Panc1 (cell line): ENCODE measurements at regions not wholly inside any gene's neighbourhood (a gene's known extent, or its start where the extent isn't known, plus 50 kb on each side); places are given as distances from the start of the nearest gene placed in this dataset.

Source experiments
- ATAC-seq: fragments of 200-7000 bp; cut with Tn5 transposase; 2 replicates; pipeline ENCODE4 v1.9.1; 2020; ENCODE audit warnings: mild to moderate bottlenecking, moderate library complexity
- BruUV-seq: library from RNA; stranded (reverse); fragments of 400-500 nt; replicated peaks from 2 replicates; lab custom pipeline; 2021; lab: Mats Ljungman, UMichigan
- CTCF ChIA-PET: fragments of 300-600 bp; sonication (Branson Sonifier 250); formaldehyde crosslinking; loops from one replicate; lab custom pipeline; 2022; ENCODE audit warnings: antibody characterized with exemption; lab: Charles Lee
- POLR2A ChIA-PET: fragments of 300-600 bp; sonication (Branson Sonifier 250); formaldehyde crosslinking; loops from one replicate; lab custom pipeline; 2022; ENCODE audit warnings: antibody characterized with exemption; lab: Charles Lee
- DNase-seq: peaks from one replicate; pipeline ENCODE4 v3.0.0-alpha.2; 2010; ENCODE audit warnings: low read depth, low spot score
- H3K27ac ChIP-seq: 2 replicates; pipeline ENCODE4 v1.5.1; 2011; ENCODE audit warnings: mild to moderate bottlenecking, low read length, inconsistent platforms
- H3K27me3 ChIP-seq: fragments of 200-500 bp; sonication (Bioruptor generic); 2 replicates; pipeline ENCODE4 v1.6.0; 2014; ENCODE audit warnings: low read length, inconsistent platforms; ENCODE audit not compliant: control insufficient read depth, insufficient read depth
- H3K36me3 ChIP-seq: fragments of 200-500 bp; sonication (Bioruptor generic); 2 replicates; pipeline ENCODE4 v1.5.1; 2014; ENCODE audit warnings: inconsistent platforms, mild to moderate bottlenecking, low read length, moderate library complexity; ENCODE audit not compliant: control insufficient read depth, insufficient read depth
- H3K4me1 ChIP-seq: 2 replicates; pipeline ENCODE4 v1.5.1; 2011; ENCODE audit warnings: inconsistent platforms, mild to moderate bottlenecking, low read length, moderate library complexity; ENCODE audit not compliant: control insufficient read depth, insufficient read depth
- H3K4me3 ChIP-seq, 2 experiments: 2 replicates each; pipeline ENCODE4 v1.5.1; 2011 to 2012; ENCODE audit warnings: low read depth in 2 of 2, low read length in 2 of 2, mild to moderate bottlenecking in 2 of 2, inconsistent platforms in 1 of 2, moderate library complexity in 1 of 2
- H3K9me3 ChIP-seq: fragments of 200-500 bp; sonication (Bioruptor generic); 2 replicates; pipeline ENCODE4 v1.5.1; 2014; ENCODE audit warnings: low read depth, mild to moderate bottlenecking, inconsistent platforms, low read length, moderate library complexity; ENCODE audit not compliant: control insufficient read depth, insufficient read depth
- CTCF ChIP-seq: fragments of 450-650 bp; IDR thresholded peaks from 2 replicates; pipeline ENCODE4 v1.5.1; 2017; ENCODE audit warnings: mild to moderate bottlenecking
- POLR2AphosphoS5 ChIP-seq: IDR thresholded peaks from 2 replicates; pipeline ENCODE4 v1.6.1; 2012; ENCODE audit warnings: mild to moderate bottlenecking, low read depth, low read length, moderate library complexity
- REST ChIP-seq, 2 experiments: IDR thresholded peaks; 2 replicates each; pipeline ENCODE4 v1.6.1; 2011 to 2012; ENCODE audit warnings: low read depth in 2 of 2, control low read depth in 1 of 2, low read length in 1 of 2, mild to moderate bottlenecking in 1 of 2, moderate library complexity in 1 of 2; ENCODE audit not compliant: insufficient read depth in 1 of 2
- SIN3A ChIP-seq: IDR thresholded peaks from 2 replicates; pipeline ENCODE4 v1.6.1; 2012; ENCODE audit warnings: low read depth, mild to moderate bottlenecking, low read length, moderate library complexity, borderline replicate concordance; ENCODE audit not compliant: insufficient read depth
- TCF7L2 ChIP-seq: IDR thresholded peaks from 2 replicates; pipeline ENCODE4 v1.6.1; 2011; ENCODE audit warnings: mild to moderate bottlenecking, low read depth, low read length, inconsistent platforms
- in situ Hi-C: cut with HindIII; loops from 2 replicates; pipeline ENCODE4 v1.10.0; 2016; ENCODE audit warnings: low sequenced_read_pairs, low pct_unique_long_range_greater_than_20kb
- intact Hi-C: fragments of 100-400 bp; cut with micrococcal nuclease; formaldehyde crosslinking; loops from one replicate; pipeline ENCODE4 v1.10.0; 2022; ENCODE audit not compliant: unreplicated experiment

- no peak overlapping the region for H3K27ac ChIP-seq
- CTCF ChIA-PET, result no interaction called here
Measured at GRCh38 chr3:70861855-70862254, 549.4 kb upstream of the MDFIC2 start.

GRCh38 chr3:70861234-70861633 lies 548.8 kb upstream of the MDFIC2 start:
- intact Hi-C loops, result no loop called here
- POLR2A ChIA-PET, result no interaction called here

More at GRCh38 chr3:70861855-70862254, 549.4 kb upstream of the MDFIC2 start:
- in situ Hi-C loops (no loop called here), intact Hi-C loops (no loop called here)
- H3K4me3 ChIP-seq, result no peak overlapping the region
- no peak for TF ChIP-seq CTCF
- no peak for TF ChIP-seq SIN3A
- TF ChIP-seq POLR2AphosphoS5, result no peak
- TF ChIP-seq REST (IDR thresholded peaks at IDR 0.05; ENCODE audit: insufficient read depth in 1 of 2, low read depth in 2 of 2, low read length in 1 of 2), result no peak
- no peak for TF ChIP-seq TCF7L2
- H3K27me3 ChIP-seq, result no peaks in the 10 kb centered on the region
- H3K9me3 ChIP-seq, result no peaks in the 10 kb centered on the region
- no peaks in the 10 kb centered on the region for H3K36me3 ChIP-seq
- BruUV-seq, result no TSS peak
- DNase-seq (no peak), ATAC-seq (no peak)
- no peaks in the 10 kb centered on the region for H3K4me1 ChIP-seq
- POLR2A ChIA-PET, result no interaction called here

More at GRCh38 chr3:70861234-70861633, 548.8 kb upstream of the MDFIC2 start:
- in situ Hi-C loops, result no loop called here
- no peaks in the 10 kb centered on the region for H3K9me3 ChIP-seq
- DNase-seq (no peak), ATAC-seq (no peak)
- H3K4me3 ChIP-seq, result no peak overlapping the region
- BruUV-seq, result no TSS peak
- CTCF ChIA-PET, result no interaction called here
- H3K27ac ChIP-seq, result no peak overlapping the region
- no peaks in the 10 kb centered on the region for H3K27me3 ChIP-seq
- TF ChIP-seq TCF7L2 (no peak), SIN3A (no peak), POLR2AphosphoS5 (no peak), REST (IDR thresholded peaks at IDR 0.05; ENCODE audit: insufficient read depth in 1 of 2, low read depth in 2 of 2, low read length in 1 of 2) (no peak), CTCF (no peak)
- H3K36me3 ChIP-seq, result no peaks in the 10 kb centered on the region
- no peaks in the 10 kb centered on the region for H3K4me1 ChIP-seq
